SKM-1 (cell line): ENCODE measurements at regions not wholly inside any gene's neighbourhood (a gene's known extent, or its start where the extent isn't known, plus 50 kb on each side); places are given as distances from the start of the nearest gene placed in this dataset.
"Not testable (repeated sequence)": the region's sequence is repeated elsewhere in the genome, so short reads cannot be mapped to it uniquely, and the experiment has no call there.

Experiments used
- DNase-seq: peaks from one replicate; lab custom pipeline; 2025; ENCODE audit not compliant: unreplicated experiment; lab: John Stamatoyannopoulos, UW

DNA sequence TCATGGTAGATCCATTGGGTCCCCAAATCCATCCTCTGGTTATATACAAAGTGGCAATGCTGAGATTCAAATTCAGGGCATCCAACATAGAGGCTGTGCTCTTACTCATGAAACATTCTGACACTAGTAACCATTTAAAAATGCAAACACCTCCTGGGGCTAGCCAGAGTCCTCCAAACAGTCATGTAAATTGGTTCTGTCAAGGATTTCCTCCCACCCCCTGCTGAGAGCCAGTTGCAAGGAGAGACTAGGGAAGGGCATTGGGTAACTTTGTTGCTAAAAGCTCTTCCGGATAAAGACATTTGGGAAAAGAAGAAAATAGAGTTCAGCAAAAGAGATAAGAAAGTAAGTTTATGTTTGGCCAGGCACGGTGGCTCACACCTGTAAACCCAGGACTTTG lies 58.3 kb downstream of the ART5 start:
- DNase-seq = not testable (repeated sequence)

DNA sequence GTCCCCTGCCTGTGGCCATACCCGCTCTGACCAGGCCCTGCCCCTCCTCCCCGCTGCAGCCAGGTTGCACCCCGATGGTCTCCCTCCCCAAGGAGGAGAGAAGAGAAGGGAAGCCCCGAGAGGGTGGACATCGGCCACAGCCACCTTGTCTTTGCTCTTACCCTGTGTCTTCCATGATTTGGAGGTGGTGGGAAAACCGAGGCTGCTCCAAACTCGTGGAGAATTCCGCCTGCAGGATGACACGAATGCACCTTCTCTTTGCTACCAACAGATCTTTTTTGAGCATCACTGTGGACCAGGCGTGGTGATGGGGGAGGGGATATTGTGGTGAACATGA lies 60.4 kb downstream of the ART5 start:
- not testable (repeated sequence) for DNase-seq

DNA sequence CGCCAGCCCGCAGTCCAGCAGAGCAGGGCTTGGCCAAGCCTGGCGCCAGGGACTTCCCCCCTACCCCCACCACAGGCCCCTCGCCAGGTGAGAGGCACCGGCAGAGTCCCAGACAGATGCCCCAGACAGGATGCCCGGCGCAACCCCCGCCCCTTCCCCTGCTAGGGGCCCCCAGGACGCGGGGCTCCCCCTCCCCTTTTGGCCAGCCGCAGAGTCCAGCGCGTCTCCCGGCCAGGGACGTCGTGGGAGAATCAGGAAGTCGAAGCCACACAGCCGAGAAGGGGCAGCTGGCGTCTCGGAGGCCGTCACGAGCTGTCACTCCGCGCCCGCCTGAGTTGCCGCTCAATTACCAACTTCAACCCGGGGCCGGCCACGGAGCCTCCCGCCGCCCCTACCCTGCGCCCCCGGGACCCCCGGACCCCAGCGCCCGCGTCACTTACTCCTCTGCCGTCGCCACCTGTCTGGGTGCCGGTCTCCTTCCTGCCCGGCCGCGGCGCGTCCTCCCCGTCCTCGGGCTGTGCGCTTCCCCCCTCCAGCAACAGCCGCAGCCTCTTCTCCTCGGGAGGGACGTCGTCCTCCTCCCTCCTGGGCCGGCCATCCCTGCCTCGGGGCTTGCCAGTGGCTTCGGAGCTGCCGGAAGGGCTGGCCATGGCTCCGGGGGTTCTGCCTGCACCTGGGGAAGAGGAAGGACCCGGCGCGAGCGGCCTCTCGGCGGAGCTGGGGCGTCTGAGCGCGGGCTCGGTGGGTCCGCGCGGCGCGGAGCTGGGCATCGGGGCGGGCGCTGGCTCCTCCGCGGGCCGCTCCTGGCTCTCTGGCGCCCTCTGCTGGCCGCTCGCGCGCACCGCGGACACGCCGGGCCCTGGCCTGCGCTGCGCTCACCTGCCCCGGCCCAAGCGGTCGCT lies 61.1 kb downstream of the ART5 start:
- DNase-seq = peak; percentile 1

DNA sequence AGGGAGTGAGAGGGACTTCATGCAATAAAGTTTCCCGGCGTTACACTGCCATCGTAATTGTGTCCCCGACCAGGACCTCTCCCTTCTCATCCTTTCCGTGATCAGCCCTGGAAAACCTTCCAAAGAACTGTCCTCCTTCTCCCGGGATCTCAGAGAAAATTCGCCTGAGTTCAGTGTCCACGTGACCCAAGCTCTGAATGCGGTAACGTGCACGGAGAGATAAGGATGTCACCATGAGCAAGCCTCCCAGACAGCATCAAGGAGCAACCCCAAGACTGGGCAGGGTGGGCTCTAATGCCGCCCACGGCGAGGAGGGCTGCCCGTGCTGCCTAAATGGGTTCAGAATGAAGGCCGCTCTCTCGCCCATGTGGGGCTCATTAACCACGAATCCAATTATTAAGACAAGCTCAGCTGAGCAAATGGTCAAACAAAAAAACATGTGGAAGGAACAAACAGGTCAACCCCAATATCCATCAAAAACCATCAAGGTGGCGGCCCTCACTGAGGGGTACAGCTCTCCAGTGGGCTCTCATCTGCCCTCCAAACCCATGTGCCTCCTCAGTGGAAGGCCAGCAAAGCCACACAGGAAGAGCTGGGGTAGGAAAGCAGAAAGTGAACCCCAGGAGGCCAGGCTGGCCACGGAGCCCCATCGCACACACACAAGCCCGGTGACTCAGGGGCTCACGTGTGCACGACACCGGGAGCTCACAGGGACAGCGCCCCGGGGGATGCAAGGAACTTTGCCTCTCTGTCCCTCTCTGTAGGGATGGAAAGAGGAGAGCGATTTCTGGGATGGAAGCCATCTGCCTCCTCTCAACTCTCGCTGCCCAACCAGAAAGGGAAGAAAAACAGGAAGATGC lies 62.0 kb downstream of the ART5 start:
- not testable (repeated sequence) for DNase-seq

DNA sequence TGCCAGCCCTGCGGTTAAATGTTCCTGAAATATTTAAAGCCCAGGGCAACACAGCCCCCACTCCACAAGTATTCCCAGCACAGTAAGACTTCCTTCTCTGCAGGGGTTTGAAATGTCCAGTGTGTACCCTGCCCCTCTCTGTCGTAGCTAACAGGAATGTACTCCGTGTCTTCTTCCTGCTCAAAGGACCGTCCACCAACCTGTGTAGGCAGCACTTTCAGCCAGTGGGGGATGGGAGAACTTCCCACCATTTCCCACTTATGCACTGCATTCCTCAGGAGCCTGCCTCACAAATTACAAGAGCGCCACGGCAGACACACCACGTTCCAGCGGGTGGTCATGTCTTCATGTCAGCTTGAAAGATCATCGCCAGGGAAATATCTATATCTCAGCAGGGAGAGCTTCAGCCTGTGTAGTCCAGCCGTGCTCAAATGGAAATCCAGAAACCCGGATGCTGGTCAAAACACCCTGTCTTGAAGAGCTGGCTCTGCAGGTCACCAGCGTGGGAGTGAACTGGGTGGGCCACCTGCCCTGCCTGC lies 65.7 kb downstream of the ART5 start:
- not testable (repeated sequence) for DNase-seq

DNA sequence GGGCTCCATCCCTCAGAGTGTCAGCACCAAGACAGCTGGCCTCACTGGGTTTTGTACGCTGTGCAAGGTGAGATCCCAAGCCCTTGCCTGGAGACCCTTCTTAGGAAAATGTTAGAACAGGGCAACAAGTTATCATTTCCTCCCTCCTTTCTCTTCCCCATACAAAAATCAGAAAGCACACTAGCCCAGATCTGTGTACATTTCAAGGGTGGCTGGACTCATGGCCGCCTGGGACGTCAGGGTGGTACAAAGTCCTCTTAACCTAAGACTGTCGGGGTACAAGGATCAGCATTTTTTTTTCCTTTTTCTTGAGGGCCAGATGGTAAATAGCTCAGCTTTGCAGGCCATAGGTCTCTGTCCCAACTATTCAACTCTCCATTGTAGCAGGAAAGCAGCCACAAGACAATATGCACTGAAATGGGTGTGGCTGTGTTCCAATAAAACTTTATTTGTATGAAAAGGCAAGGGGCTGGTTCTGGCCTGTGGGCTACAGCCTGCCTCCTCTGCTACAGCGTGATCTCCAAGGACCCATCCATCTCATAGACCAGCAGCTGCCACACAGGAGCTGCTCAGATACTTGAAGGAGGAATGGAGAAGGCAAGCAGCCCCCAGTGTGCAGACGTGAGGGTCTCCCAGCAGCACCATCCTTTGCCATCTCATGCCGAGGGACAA lies 68.7 kb downstream of the ART5 start:
- not testable (repeated sequence) for DNase-seq

DNA sequence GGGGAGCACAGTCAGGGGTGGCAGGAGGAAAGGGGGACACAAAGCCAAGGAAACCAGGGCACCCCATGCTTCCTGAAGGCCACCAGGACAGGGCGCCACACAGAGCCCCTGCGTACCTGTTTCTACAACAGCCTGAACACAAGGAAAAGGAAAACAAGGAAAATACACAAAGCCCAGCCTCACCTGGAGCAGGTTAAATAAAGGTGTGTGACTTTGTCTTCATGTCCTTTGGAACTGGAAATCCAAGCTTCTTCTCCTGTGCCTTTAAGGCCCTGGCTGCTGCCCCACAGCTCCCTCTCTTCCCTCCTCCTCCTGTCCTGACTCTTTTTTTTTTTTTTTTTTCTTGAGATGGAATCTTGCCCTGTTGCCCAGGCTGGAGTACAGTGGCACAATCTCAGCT lies 70.0 kb downstream of the ART5 start:
- DNase-seq = not testable (repeated sequence)

DNA sequence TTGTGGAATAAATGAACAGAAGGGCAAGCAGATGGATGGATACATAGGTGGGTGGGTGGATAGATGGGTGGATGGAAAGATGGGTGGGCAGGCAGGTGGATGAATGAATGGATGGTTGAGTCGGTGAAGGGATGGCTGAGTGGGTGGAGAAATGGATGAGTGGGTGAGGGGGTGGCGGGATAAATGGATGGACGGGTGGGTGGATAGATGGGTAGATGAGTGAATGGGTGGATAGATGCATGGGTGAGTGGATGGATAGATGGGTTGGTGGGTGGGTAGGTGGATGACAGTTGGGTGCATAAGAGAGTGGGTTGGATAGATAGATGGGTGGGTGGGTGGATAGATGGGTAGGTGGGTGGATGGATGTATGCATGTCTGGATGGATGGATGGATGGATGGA lies 76.0 kb downstream of the ART5 start:
- not testable (repeated sequence) for DNase-seq

DNA sequence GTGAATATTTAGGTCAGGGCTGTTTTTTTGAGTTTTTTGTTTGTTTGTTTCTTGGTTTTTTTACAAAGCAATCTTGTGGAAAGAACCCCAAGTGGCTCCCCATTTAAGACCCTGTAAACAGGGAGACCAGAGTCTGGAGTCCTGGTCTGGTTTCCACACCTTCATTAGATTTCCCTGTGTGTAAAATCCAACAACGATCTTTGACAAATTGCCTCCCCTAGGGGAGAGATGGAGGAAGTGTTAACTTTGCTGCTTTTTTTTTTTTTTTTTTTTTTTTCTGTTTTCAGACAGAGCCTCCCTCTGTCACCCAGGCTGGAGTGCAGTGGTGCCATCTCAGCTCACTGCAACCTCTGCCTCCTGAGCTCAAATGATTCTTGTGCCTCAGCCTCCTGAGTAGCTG lies 77.4 kb downstream of the ART5 start:
- not testable (repeated sequence) for DNase-seq

DNA sequence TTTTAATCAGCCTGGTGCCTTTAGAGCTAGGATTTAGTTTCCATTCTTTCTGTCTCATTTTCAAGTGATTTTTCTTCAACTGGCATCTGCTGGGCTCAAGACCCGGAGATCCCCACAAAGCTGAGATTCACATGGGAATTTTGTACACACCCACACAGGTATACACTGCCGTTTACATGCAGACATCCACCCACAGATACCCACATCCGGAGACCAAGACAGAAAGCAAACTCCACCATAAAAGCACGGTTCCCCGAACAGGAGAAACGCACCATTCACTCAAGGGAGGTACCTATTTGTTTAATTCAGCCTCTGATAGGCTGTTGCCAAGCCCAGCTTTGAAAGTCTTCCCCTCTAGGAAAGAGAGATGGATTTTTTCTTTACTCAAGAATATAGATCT lies 87.2 kb downstream of the ART5 start:
- not testable (repeated sequence) for DNase-seq

DNA sequence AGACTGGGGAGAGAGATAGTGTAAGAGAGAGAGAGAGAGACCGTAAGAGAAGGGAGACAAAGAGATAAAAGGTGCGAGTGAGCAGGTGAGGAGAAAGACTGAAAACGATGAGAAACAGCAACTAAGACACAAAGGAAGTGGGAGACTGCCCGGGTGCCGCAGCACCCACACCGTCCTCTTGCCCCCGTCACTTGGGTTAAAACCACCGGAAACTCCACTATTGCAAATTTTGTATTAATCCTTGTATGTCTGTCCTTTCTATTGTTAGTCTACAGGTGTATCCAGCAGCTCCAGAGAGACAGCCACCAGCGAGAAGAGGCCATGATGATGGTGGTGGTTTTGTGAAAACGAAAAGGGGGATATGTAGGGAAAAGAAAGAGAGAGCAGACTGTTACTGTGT lies 96.8 kb downstream of the ART5 start:
- DNase-seq = not testable (repeated sequence)

DNA sequence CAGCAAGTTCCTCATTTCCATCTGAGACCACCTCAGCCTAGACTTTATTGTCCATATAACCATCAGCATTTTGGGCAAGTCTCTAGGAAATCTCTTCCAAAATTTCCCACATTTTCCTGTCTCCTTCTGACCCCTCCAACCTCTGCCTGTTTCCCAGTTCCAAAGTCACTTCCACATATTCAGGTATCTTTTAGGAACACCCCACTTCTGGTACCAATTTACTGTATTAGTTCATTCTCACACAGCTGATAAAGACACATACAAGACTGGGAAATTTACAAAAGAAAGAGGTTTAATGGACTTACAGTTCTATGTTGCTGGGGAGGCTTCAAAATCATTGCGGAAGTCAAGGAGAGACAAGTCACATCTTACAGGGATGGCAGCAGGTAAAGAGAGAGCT lies 103.6 kb downstream of the ART5 start:
- not testable (repeated sequence) for DNase-seq

DNA sequence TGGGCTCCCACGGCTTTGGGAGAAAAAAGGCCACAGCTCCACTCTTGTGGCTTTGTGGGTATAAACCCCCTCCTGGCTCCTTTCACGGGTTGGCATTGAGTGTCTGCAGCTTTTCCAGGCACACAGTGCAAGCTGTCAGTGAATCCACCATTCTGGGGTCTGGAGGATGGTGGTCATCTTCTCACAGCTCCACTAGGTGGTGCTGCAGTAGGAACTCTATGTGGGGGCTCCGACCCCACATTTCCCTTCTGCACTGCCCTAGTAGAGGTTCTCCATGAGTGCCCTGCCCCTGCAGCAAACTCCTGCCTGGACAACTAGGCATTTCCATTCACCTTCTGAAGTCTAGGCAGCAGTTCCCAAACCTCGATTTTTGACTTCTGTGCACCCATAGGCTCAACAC lies 104.5 kb downstream of the ART5 start:
- DNase-seq = not testable (repeated sequence)

DNA sequence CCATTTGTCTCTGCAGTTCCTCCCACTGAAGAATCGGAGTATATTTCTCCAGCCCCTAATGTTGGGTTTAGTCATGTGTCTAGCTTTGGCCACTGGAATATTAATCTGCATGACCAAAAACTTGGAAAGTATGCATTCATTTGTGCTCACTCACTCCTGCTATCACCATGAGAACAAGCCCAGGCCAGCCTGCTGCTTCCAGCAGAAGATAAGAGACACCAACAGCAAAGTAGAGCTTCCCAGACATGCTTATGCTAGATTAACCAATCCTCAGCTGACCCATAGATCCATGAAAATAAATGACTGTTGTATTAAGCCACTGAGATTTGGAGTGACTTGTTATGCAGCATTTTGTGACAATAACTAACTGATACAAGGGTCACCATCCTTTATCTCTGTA lies 108.8 kb downstream of the ART5 start:
- not testable (repeated sequence) for DNase-seq

DNA sequence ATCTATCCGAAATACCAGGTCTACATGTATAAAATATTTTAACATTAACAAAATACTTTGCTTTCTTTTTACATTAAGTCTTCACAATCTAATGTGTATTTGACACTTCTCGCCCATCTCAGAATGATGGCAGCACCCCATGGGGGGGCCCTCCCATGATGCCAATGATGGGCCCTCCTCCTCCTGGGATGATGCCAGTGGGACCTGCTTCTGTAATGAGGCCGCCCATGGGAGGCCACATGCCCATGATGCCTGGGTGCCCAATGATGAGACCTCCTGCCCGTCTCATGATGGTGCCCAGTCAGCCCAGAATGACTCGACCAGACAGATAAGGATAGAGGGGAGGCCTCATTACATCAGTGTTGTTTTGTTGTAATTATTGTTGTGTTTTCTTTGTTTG lies 110.5 kb downstream of the ART5 start:
- DNase-seq = not testable (repeated sequence)

DNA sequence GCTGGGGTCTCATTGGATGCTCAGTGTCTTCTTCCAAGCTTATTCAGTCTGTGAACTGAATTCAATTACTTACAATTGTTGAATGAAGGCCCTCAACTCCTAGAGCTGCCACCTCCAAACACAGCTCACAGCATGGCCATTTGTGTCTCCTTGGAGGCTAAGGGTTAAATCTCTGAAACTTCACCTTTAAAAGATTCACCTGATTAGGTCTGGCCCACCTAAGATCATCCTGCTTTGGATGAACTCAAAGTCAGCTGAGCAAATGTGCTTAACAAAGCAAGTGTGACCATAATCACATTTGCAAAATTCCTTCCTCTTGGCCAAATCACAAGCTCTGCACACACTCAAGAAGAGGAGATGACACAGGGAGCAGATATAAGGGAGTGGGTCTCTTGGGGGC lies 118.2 kb downstream of the ART5 start:
- not testable (repeated sequence) for DNase-seq

DNA sequence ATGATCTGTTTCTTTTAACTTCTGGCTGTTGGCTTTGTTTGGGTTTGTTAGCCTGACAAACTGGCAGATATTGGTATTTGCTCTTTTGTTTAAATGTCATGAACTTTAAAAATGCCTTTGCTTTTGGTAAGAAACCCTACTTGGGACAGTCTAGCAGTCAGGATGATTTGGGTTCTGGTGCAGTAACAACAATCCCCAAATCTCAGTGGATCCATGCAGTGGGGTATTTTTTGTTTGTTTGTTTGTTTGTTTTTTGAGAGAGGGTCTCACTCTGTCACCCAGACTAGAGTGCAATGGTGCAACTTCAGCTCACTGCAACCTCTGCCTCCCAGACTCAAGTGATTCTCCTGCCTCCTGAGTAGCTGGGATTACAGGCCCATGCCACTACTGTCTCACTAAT lies 120.9 kb downstream of the ART5 start:
- DNase-seq = not testable (repeated sequence)

DNA sequence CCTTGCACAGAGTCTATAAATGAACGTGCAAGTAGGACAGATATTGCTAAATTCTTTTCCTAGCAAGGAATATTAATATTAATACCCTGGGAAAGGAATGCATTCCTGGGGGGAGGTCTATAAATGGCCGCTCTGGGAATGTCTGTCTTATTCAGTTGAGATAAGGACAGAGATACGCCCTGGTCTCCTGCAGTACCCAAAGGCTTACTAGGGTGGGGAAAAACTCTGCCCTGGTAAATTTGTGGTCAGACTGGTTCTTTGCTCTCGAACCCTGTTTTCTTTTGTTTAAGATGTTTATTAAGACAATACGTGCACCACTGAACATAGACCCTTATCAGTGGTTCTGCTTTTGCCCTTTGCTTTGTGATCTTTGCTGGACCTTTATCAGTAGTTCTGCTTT lies 122.0 kb downstream of the ART5 start:
- DNase-seq = not testable (repeated sequence)

DNA sequence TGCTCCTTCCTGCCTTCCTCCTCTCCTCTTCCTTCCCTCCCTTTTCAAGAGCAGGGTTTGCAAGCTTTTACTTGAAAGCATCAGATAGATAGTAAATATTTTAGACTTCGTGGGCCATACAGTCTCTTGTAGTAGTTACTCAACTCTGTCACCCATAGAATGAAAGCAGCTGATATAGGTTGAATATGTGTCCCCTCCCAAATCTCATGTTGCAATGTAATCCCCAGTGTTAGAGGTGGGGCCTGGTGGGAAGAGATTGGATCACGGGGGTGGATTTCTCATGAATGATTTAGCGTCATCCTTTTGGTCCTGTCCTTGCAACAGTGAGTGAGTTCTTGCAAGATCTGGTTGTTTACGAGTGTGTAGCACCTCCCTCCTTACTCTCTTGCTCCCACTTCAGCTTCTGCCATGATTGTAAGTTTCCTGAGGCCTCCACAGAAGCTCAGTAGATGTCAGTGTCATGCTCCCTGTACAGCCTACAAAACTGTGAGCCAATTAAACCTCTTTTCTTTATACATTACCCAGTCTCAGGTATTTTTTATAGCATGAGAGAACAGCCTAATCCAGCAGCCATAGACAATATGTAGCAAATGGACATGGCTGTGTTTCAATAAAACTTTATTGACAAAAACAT lies 124.7 kb downstream of the ART5 start:
- DNase-seq = not testable (repeated sequence)

DNA sequence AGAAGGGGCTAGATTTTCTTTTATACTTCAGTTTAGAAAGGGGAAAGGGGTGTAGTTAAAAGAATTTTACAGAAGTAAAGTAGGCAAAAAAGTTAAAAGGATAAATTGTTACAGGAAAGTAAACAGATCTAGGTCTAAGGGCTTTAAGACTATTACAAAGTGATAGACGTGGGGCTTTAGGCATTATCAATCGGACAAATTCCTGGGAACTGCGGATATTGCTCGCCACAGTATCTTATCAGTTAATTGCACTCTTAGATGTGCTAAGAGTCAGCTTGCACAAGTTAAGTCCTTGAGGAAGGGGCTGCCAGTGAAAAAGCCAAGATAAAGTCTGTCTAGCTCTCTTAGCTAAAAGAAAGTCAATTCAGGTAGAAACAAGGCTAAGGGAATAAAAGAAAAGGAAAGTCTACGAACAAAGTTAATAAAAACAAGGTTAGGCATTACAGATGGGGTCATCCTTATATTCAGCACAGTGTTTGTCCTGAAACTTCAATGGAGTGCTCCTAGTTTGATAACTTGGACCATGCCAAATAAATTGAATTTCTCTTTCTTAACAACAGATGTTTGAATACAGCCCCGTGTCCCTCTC lies 125.4 kb downstream of the ART5 start:
- not testable (repeated sequence) for DNase-seq
